ENCODE measurements at regions not wholly inside any gene's neighbourhood (a gene's known extent, or its start where the extent isn't known, plus 50 kb on each side); places are given as distances from the start of the nearest gene placed in this dataset.

- Histone ChIP-seq H3K4me3 (no peak overlapping the region), H3K27ac (replicated peaks in 1 of 4) (no peak overlapping the region), H3K4me1 (peaks cover 0 to 4% (median 0%) of the 10 kb centered on the region in 4 donors), H3K27me3 (no peaks in the 10 kb centered on the region), H3K36me3 (no peaks in the 10 kb centered on the region), H3K9me3 (peaks cover 0 to 6% (median 0%) of the 10 kb centered on the region in 4 donors)
- no peak for DNase-seq (ENCODE audit: extremely low spot score)
- intact Hi-C loops (cut with DNase I), result no loop called here
- TF ChIP-seq CTCF (IDR thresholded peaks at IDR 0.05) (no peak), POLR2AphosphoS5 (IDR thresholded peaks at IDR 0.05) (no peak), EP300 (IDR thresholded peaks at IDR 0.05) (no peak), POLR2A (IDR thresholded peaks at IDR 0.05; ENCODE audit: low read depth) (no peak)
- WGBS, result 80% methylated on average over 4 of the region's 4 CpGs
Observed at GRCh38 chr1:14545422-14546025, 53.0 kb upstream of the KAZN start.

GRCh38 chr1:14546416-14546815, 52.1 kb upstream of the KAZN start:
- Histone ChIP-seq H3K27me3 (no peaks in the 10 kb centered on the region), H3K9me3 (peaks cover 0 to 6% (median 0%) of the 10 kb centered on the region in 4 donors), H3K4me1 (peaks cover 0 to 4% (median 0%) of the 10 kb centered on the region in 4 donors), H3K27ac (replicated peaks in 1 of 4) (no peak overlapping the region), H3K36me3 (no peaks in the 10 kb centered on the region), H3K4me3 (no peak overlapping the region)
- 81% methylated on average over 3 of the region's 3 CpGs for WGBS
- no peak for DNase-seq (ENCODE audit: extremely low spot score)
- no peak for TF ChIP-seq EP300 (IDR thresholded peaks at IDR 0.05)
- TF ChIP-seq CTCF (IDR thresholded peaks at IDR 0.05), result no peak
- TF ChIP-seq POLR2A (IDR thresholded peaks at IDR 0.05; ENCODE audit: low read depth), result no peak
- no peak for TF ChIP-seq POLR2AphosphoS5 (IDR thresholded peaks at IDR 0.05)
- intact Hi-C loops (cut with DNase I), result no loop called here

Small RNAs in the stretch of these regions (small RNA-seq; reads per million reads assigned to genes)
- 0 reads per million in 3 donors for gene RNU6-1265P
